IMR-90 (cell line): ENCODE measurements at regions not wholly inside any gene's neighbourhood (a gene's known extent, or its start where the extent isn't known, plus 50 kb on each side); places are given as distances from the start of the nearest gene placed in this dataset.
"Not testable (repeated sequence)": the region's sequence is repeated elsewhere in the genome, so short reads cannot be mapped to it uniquely, and the experiment has no call there.

Experiments
- ATAC-seq: fragments of 200-7000 bp; cut with Tn5 transposase; 2 replicates; pipeline ENCODE4 v1.9.1; 2020; ENCODE audit warnings: low read depth, mild to moderate bottlenecking, moderate library complexity
- BruUV-seq: library from RNA; stranded (reverse); fragments of 400-500 nt; replicated peaks from 2 replicates; lab custom pipeline; 2021; lab: Mats Ljungman, UMichigan
- CTCF ChIA-PET: fragments of 300-600 bp; formaldehyde crosslinking; extraction: SDS; loops from one replicate; lab custom pipeline; 2021; ENCODE audit warnings: antibody characterized with exemption; lab: Yijun Ruan, JAX
- POLR2A ChIA-PET: fragments of 300-600 bp; sonication (Branson Sonifier 250); formaldehyde crosslinking; loops from one replicate; lab custom pipeline; 2022; ENCODE audit warnings: antibody characterized with exemption; ENCODE audit not compliant: unreplicated experiment; lab: Charles Lee
- DNase-seq: peaks from one replicate; pipeline ENCODE4 v3.0.0; 2013
- H2AFZ ChIP-seq: replicated peaks from 2 replicates; pipeline ENCODE3; 2013; ENCODE audit warnings: low read length, mild to moderate bottlenecking; ENCODE audit not compliant: poor library complexity
- H2AK5ac ChIP-seq: 2 replicates; pipeline ENCODE4 v1.6.1; 2013; ENCODE audit warnings: low read depth, low read length, inconsistent platforms
- H2AK9ac ChIP-seq: replicated peaks from 2 replicates; pipeline ENCODE3; 2013; ENCODE audit warnings: mild to moderate bottlenecking, low read depth, low read length, moderate library complexity; ENCODE audit not compliant: poor library complexity
- H2BK120ac ChIP-seq: 2 replicates; pipeline ENCODE4 v1.6.1; 2013; ENCODE audit warnings: low read depth, low read length, inconsistent platforms
- H2BK15ac ChIP-seq: 3 replicates; pipeline ENCODE4 v1.6.1; 2013; ENCODE audit warnings: low read depth, low read length, inconsistent platforms
- H2BK20ac ChIP-seq: 2 replicates; pipeline ENCODE4 v1.6.1; 2013; ENCODE audit warnings: low read depth, mild to moderate bottlenecking, inconsistent platforms, low read length, moderate library complexity
- H2BK5ac ChIP-seq: 2 replicates; pipeline ENCODE4 v1.6.1; 2013; ENCODE audit warnings: mild to moderate bottlenecking, low read depth, low read length, inconsistent platforms; ENCODE audit not compliant: poor library complexity, severe bottlenecking
- H3K14ac ChIP-seq: replicated peaks from 2 replicates; pipeline ENCODE4 v1.6.1; 2013; ENCODE audit warnings: low read depth, low read length, inconsistent platforms
- H3K18ac ChIP-seq: 2 replicates; pipeline ENCODE4 v1.6.1; 2013; ENCODE audit warnings: low read depth, low read length, control low read depth
- H3K23ac ChIP-seq: 2 replicates; pipeline ENCODE4 v1.6.1; 2013; ENCODE audit warnings: low read depth, low read length, inconsistent platforms
- H3K27ac ChIP-seq: 2 replicates; pipeline ENCODE4 v1.5.1; 2013; ENCODE audit warnings: mild to moderate bottlenecking, control low read depth, low read length; ENCODE audit not compliant: insufficient read depth
- H3K27me3 ChIP-seq: 2 replicates; pipeline ENCODE4 v1.6.1; 2013; ENCODE audit warnings: low read length; ENCODE audit not compliant: control insufficient read depth, insufficient read depth
- H3K36me3 ChIP-seq: 2 replicates; pipeline ENCODE4 v1.6.1; 2013; ENCODE audit warnings: low read length, mixed read lengths; ENCODE audit not compliant: control insufficient read depth, insufficient read depth
- H3K4ac ChIP-seq: 2 replicates; pipeline ENCODE4 v1.6.1; 2013; ENCODE audit warnings: low read depth, low read length, inconsistent platforms
- H3K4me1 ChIP-seq: 2 replicates; pipeline ENCODE4 v1.6.1; 2013; ENCODE audit warnings: low read length, mixed read lengths; ENCODE audit not compliant: control insufficient read depth, insufficient read depth
- H3K4me2 ChIP-seq: 2 replicates; pipeline ENCODE4 v1.6.1; 2013; ENCODE audit warnings: low read depth, mild to moderate bottlenecking, control low read depth, low read length, moderate library complexity
- H3K4me3 ChIP-seq: 2 replicates; pipeline ENCODE4 v1.5.1; 2013; ENCODE audit warnings: low read depth, mild to moderate bottlenecking, control low read depth, low read length, moderate library complexity; ENCODE audit not compliant: insufficient read depth
- H3K56ac ChIP-seq: 2 replicates; pipeline ENCODE4 v1.6.1; 2013; ENCODE audit warnings: low read length, inconsistent platforms; ENCODE audit not compliant: insufficient read depth; ENCODE audit errors: extremely low read depth
- H3K79me1 ChIP-seq, 2 experiments: 2 replicates each; pipeline ENCODE4 v1.6.1; 2013; ENCODE audit warnings: low read length in 2 of 2, inconsistent platforms in 1 of 2, low read depth in 1 of 2
- H3K9ac ChIP-seq: 2 replicates; pipeline ENCODE4 v1.6.1; 2013; ENCODE audit warnings: low read depth, low read length, control low read depth
- H3K9me1 ChIP-seq: 2 replicates; pipeline ENCODE4 v1.6.1; 2013; ENCODE audit warnings: low read length, inconsistent platforms; ENCODE audit not compliant: insufficient read depth
- H3K9me3 ChIP-seq: 2 replicates; pipeline ENCODE4 v1.6.1; 2013; ENCODE audit warnings: low read length; ENCODE audit not compliant: control insufficient read depth, insufficient read depth
- H4K20me1 ChIP-seq: 2 replicates; pipeline ENCODE4 v1.6.1; 2013; ENCODE audit warnings: low read length, inconsistent platforms; ENCODE audit not compliant: insufficient read depth
- H4K5ac ChIP-seq: 2 replicates; pipeline ENCODE4 v1.6.1; 2013; ENCODE audit warnings: mild to moderate bottlenecking, low read depth, low read length, control low read depth
- H4K8ac ChIP-seq, 2 experiments: 2 replicates each; pipeline ENCODE4 v1.6.1; 2013; ENCODE audit warnings: low read depth in 2 of 2, low read length in 2 of 2, control low read depth in 1 of 2, inconsistent platforms in 1 of 2
- H4K91ac ChIP-seq: 2 replicates; pipeline ENCODE4 v1.6.1; 2013; ENCODE audit warnings: low read depth, low read length, inconsistent platforms; ENCODE audit not compliant: insufficient read depth
- WGBS, 2 experiments: methylation state at CpG; one replicate each; pipeline versions ENCODE4 v1.1.5 to v1.1.7; 2013; ENCODE audit warnings: missing lambda C conversion rate in 2 of 2; ENCODE audit not compliant: insufficient read length in 1 of 2; ENCODE audit errors: extremely low coverage in 2 of 2; 5-methylcytosine and 5-hydroxymethylcytosine counted together
- dilution Hi-C: fragments of 300-500 bp; cut with HindIII; formaldehyde crosslinking; loops from one replicate; pipeline ENCODE4 v1.14.3; 2018; ENCODE audit warnings: low sequenced_read_pairs; ENCODE audit not compliant: unreplicated experiment
- in situ Hi-C: fragments of 300-500 bp; cut with MboI; formaldehyde crosslinking; loops from 3 replicates; pipeline ENCODE4 v1.14.3; 2019; ENCODE audit warnings: low sequenced_read_pairs, inconsistent platforms, mixed read lengths
- intact Hi-C: fragments of 100-400 bp; cut with micrococcal nuclease; formaldehyde crosslinking; loops from 2 replicates; pipeline ENCODE4 v1.10.0; 2022

GRCh38 chr9:65474891-65475290 lies 189.9 kb upstream of the FOXD4L5 start:
- CTCF ChIA-PET, POLR2A ChIA-PET, H3K4me3 ChIP-seq, H3K9me1 ChIP-seq, H4K5ac ChIP-seq, dilution Hi-C loops, in situ Hi-C loops, ATAC-seq, H3K9me3 ChIP-seq, H3K36me3 ChIP-seq, H3K27me3 ChIP-seq, H3K79me1 ChIP-seq, H2BK5ac ChIP-seq, H2AK5ac ChIP-seq, H3K4ac ChIP-seq, H4K8ac ChIP-seq, H3K4me2 ChIP-seq, H2BK120ac ChIP-seq, H3K27ac ChIP-seq, DNase-seq, H3K56ac ChIP-seq, BruUV-seq, H2BK20ac ChIP-seq, H2BK15ac ChIP-seq, H3K4me1 ChIP-seq, H4K20me1 ChIP-seq, H2AK9ac ChIP-seq, H2AFZ ChIP-seq, H3K9ac ChIP-seq, H3K23ac ChIP-seq, H3K18ac ChIP-seq, H3K14ac ChIP-seq, H4K91ac ChIP-seq, intact Hi-C loops: not testable (repeated sequence)
- WGBS, 2 experiments = no CpG with 5 or more reads among the region's 7 CpGs

DNA sequence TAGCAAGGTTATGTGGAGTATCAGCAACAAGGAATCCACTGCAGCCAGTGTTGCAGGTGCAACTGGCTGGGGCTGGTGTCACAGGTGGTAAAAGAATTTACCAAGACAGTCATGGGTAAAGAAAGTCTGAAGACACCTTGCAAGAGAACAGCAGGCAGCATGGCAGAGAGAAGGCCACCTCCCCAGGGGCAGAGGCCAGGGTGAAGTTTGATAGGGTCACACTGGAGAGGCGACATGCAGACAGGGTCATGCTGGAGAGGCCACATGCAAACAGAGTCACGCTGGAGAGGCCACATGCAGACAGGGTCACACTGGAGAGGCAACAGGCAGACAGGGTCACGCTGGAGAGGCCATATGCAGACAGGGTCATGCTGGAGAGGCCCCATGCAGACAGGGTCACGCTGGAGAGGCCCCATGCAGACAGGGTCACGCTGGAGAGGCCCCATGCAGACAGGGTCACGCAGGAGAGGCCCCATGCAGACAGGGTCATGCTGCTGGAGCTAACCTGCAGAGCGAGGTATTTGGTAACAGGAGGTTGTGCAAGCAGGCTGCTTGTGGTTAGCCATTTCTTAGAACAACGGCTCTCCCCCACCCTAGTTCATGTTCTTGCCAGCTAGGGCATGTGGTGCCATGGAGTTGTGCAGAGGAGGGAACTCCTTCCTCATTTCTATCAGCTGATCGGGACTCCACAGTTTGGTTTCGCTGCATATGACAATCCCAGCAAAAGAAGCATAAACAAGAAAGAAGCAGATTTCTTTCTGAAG lies 188.2 kb upstream of the FOXD4L5 start:
- CTCF ChIA-PET, H4K8ac ChIP-seq, H3K4me1 ChIP-seq, in situ Hi-C loops, H2BK120ac ChIP-seq, dilution Hi-C loops, intact Hi-C loops, H4K91ac ChIP-seq, H3K9me1 ChIP-seq, H3K23ac ChIP-seq, H3K18ac ChIP-seq, POLR2A ChIA-PET, H3K4ac ChIP-seq, H2BK5ac ChIP-seq, H3K4me2 ChIP-seq, DNase-seq, H3K27me3 ChIP-seq, H2BK15ac ChIP-seq, H3K79me1 ChIP-seq, H2AFZ ChIP-seq, H3K56ac ChIP-seq, H2AK9ac ChIP-seq, H3K9ac ChIP-seq, H2BK20ac ChIP-seq, H3K4me3 ChIP-seq, H3K36me3 ChIP-seq, H3K9me3 ChIP-seq, H3K27ac ChIP-seq, ATAC-seq, H2AK5ac ChIP-seq, BruUV-seq, H4K20me1 ChIP-seq, H3K14ac ChIP-seq, H4K5ac ChIP-seq: not testable (repeated sequence)
- 28% methylated on average over 3 of the region's 10 CpGs; no CpG with 5 or more reads in 1 of the 2 experiments for WGBS, 2 experiments
